ENCODE measurements at regions not wholly inside any gene's neighbourhood (a gene's known extent, or its start where the extent isn't known, plus 50 kb on each side); places are given as distances from the start of the nearest gene placed in this dataset.
"Not testable (repeated sequence)": the region's sequence is repeated elsewhere in the genome, so short reads cannot be mapped to it uniquely, and the experiment has no call there.

DNA sequence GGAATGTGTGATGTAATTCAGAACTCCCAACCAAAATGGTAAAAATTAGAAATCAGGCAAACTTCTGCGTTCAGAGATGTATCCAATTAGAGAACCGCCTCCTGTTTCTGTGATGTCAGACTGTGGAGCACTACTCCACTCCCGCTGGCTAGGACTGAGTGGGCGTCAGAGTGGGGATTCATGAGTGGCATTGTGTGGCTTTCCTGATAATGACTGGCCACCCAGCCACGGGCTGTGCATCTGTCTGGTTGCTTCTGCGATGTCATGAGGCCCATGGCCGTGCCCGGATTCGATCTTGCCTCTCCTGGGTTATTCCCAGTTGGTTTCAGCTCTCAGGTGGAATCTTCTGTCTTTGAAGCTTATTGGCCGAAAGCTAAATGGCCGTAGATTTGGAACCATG lies 87.1 kb upstream of the KCNA1 start:
- no peak for ATAC-seq (replicated peaks in 6 of 8)
- H3K27ac ChIP-seq: no peak overlapping the region
- 50 to 100% (median 86%) methylated on average over 1 to 11 of the region's 11 CpGs; no CpG with 5 or more reads in 1 of the 10 experiments for WGBS, 10 experiments
- in situ Hi-C loops (cut with MboI; ENCODE audit: low pct_unique_long_range_greater_than_20kb in 2 of 9, low sequenced_read_pairs in 9 of 9, unreplicated experiment in 9 of 9): no loop called here
- H3K4me3 ChIP-seq: no peak overlapping the region
- H3K4me1 ChIP-seq (replicated peaks in 1 of 2): peaks cover 21 to 26% of the 10 kb centered on the region in 2 donors

DNA sequence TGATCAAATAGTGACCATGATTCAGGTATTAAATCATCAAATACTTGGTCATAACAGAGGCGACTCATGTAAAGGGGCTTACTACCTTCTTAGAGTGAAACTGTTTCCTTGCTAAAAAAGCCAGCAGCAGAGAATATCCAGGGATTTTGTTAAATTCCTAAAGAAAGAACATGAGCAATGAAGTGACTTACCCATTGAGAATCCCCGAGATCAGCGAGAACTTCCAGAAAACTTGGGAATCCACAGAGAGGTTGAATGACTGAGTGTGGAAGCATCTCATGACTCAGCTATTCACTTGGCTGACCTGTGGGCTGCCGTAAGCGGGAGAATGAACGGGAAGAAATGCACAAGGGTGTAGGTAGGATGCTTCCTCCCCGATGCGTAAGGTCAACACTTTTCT lies 85.3 kb upstream of the KCNA1 start:
- Histone ChIP-seq H3K27ac (no peak overlapping the region), H3K4me1 (replicated peaks in 1 of 2) (peaks cover 11 to 17% of the 10 kb centered on the region in 2 donors), H3K4me3 (no peak overlapping the region)
- in situ Hi-C loops (cut with MboI; ENCODE audit: low pct_unique_long_range_greater_than_20kb in 2 of 9, low sequenced_read_pairs in 9 of 9, unreplicated experiment in 9 of 9): no loop called here
- 3 to 100% (median 87%) methylated on average over 2 to 7 of the region's 8 CpGs; no CpG with 5 or more reads in 2 of the 10 experiments for WGBS, 10 experiments
- no peak for ATAC-seq (replicated peaks in 6 of 8)

DNA sequence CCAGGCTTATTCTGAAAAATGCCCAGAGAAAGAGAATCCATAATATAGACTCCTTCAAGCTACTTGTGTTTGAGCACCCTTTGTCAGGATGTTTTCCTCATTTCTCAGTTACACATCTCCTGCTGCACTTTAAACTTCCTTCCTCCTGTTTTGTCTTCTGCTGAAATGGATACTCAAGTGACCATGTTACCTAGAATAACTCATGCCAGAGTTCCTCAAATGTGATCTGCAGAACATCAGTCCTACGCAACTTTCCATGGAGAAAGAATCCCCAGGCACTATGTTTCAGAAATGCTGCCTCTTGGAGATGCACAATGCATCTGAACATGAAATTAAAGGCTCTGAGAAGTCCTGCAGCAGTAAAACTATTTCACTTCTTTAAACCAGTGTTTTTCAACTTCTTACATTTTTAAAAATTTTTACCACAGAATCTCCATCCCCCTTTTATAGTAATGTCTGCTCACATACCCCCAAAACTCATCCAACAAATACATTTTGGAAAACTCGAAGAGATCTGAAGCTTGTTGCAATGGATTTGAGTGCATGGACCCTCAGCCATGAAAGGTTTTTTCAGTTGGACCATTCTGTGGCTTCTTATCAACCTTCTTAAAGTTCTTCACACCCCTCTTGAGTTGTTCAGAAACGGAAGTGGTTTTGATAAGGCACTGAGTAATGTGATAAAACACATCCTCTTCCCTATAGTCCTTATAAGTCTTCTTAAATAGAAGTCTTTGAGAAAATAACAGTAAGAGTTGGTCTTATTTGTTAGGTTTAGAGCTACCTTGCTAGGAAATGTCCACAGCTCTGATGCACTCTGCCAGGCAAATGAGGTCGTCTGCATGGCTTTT lies 84.5 kb upstream of the KCNA1 start:
- 17 to 100% (median 77%) methylated on average over 1 to 3 of the region's 4 CpGs for WGBS, 10 experiments
- H3K4me1 ChIP-seq (replicated peaks in 1 of 2): peaks cover 11 to 16% of the 10 kb centered on the region in 2 donors
- in situ Hi-C loops (cut with MboI; ENCODE audit: low pct_unique_long_range_greater_than_20kb in 2 of 9, low sequenced_read_pairs in 9 of 9, unreplicated experiment in 9 of 9): no loop called here
- H3K27ac ChIP-seq: no peak overlapping the region
- H3K4me3 ChIP-seq: no peak overlapping the region
- ATAC-seq (replicated peaks in 6 of 8): no peak

DNA sequence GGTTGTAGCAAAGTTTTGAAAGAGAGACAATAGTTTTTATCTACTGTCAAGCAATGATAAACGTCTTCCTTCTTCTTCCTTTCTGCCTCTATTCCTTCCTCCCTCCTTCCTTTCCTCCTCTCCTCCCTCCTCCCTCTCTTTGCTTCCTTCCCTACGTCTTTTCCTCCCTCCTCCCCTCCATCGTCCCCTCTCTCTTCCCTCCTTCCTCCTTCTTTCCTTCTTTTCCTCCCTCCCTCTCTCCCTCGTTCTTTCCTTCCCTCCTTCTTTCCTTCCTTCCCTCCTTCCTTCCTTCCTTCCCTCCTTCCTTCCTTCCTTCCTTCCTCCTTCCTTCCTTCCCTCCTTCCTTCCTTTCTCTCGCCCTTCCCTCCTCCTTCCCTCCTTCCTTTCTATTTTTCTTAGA lies 82.8 kb upstream of the KCNA1 start:
- in situ Hi-C loops (cut with MboI; ENCODE audit: low pct_unique_long_range_greater_than_20kb in 2 of 9, low sequenced_read_pairs in 9 of 9, unreplicated experiment in 9 of 9): no loop called here
- H3K4me1 ChIP-seq (replicated peaks in 1 of 2): no peaks in the 10 kb centered on the region
- H3K27ac ChIP-seq: no peak overlapping the region
- no peak overlapping the region for H3K4me3 ChIP-seq
- whole genome bisulfite sequencing, 10 experiments: 0 to 100% (median 47%) methylated on average over 1 to 4 of the region's 5 CpGs; no CpG with 5 or more reads in 4 of the 10 experiments
- no peak for ATAC-seq (replicated peaks in 6 of 8)

DNA sequence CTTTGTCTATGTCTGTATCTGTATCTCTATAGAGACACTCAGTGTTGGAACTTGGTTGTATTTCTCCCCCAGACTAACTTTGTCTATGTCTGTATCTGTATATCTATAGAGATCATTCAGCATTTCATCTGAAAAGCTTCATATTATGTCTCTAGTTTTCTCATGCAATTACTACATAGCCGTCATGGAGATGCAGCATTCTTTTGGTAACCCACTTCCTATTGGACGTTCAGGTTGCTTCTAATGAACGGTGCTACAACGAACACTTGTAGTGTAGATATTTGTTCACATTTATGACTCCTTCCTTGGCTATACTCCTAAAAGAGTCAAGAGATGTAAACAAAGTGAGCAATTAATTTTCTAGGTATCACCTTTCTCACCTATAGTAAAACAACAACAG lies 81.5 kb upstream of the KCNA1 start:
- peak in 1 of 8 experiments; percentile 58 for ATAC-seq (replicated peaks in 6 of 8)
- WGBS, 10 experiments: 25 to 100% (median 65%) methylated on average over 1 to 4 of the region's 4 CpGs; no CpG with 5 or more reads in 1 of the 10 experiments
- H3K4me1 ChIP-seq (replicated peaks in 1 of 2): no peaks in the 10 kb centered on the region
- no peak overlapping the region for H3K27ac ChIP-seq
- no peak overlapping the region for H3K4me3 ChIP-seq
- in situ Hi-C loops (cut with MboI; ENCODE audit: low pct_unique_long_range_greater_than_20kb in 2 of 9, low sequenced_read_pairs in 9 of 9, unreplicated experiment in 9 of 9): no loop called here

DNA sequence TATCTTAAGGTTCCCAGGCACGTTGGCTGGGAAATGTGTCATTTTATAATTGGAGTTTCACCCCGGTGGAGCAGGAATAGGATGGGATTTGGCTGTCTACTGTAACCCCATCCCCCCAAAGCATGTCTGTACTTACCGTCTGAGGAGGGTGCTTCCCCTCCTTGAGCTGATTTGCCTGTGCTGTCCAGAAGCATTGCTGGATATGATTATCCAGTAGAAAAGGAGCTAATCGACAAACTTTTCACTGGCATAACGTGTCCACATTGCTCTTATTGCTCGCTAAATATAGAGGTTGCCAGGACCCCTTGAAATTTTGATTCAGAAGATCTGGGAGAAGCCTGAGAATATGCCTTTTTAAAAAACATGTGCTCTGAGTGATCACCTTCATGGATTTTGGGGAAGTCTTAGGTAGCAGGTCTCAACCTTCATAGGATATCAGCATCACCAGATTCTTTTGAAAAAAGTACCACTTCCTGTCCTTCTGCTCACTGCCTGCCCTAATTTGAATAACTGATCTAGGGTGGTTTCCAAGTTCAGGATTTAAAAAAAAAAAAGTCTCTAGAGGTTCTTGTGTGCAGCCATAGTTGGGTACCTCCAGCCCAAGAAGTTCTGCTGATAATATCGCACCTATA lies 80.4 kb upstream of the KCNA1 start:
- H3K4me3 ChIP-seq: no peak overlapping the region
- 23 to 100% (median 85%) methylated on average over 1 to 7 of the region's 7 CpGs; no CpG with 5 or more reads in 1 of the 10 experiments for WGBS, 10 experiments
- no peak overlapping the region for H3K27ac ChIP-seq
- in situ Hi-C loops (cut with MboI; ENCODE audit: low pct_unique_long_range_greater_than_20kb in 2 of 9, low sequenced_read_pairs in 9 of 9, unreplicated experiment in 9 of 9): no loop called here
- H3K4me1 ChIP-seq (replicated peaks in 1 of 2): no peaks in the 10 kb centered on the region
- no peak for ATAC-seq (replicated peaks in 6 of 8)

DNA sequence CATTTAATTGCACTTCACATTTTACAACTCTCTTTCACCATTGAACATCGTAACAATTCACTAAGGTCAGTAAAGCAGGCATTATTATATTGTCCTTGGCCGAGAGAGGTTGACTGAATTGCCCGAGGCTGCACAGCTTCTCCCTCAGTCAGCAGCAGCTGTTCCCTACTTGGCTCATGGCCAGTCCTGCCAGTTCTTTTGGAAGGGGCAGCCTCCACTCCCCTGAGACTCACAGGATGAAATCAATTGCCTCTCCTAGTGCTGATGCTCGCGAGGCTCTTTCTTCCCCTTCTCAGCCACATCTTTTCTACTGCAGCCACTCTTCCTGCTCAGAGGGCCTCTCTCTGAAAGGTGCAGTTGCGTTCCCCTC lies 79.9 kb upstream of the KCNA1 start:
- in situ Hi-C loops (cut with MboI; ENCODE audit: low pct_unique_long_range_greater_than_20kb in 2 of 9, low sequenced_read_pairs in 9 of 9, unreplicated experiment in 9 of 9): no loop called here
- WGBS, 10 experiments: 46 to 100% (median 82%) methylated on average over 2 to 6 of the region's 6 CpGs; no CpG with 5 or more reads in 3 of the 10 experiments
- ATAC-seq (replicated peaks in 6 of 8): no peak
- no peaks in the 10 kb centered on the region for H3K4me1 ChIP-seq (replicated peaks in 1 of 2)
- H3K4me3 ChIP-seq: no peak overlapping the region
- H3K27ac ChIP-seq: no peak overlapping the region

DNA sequence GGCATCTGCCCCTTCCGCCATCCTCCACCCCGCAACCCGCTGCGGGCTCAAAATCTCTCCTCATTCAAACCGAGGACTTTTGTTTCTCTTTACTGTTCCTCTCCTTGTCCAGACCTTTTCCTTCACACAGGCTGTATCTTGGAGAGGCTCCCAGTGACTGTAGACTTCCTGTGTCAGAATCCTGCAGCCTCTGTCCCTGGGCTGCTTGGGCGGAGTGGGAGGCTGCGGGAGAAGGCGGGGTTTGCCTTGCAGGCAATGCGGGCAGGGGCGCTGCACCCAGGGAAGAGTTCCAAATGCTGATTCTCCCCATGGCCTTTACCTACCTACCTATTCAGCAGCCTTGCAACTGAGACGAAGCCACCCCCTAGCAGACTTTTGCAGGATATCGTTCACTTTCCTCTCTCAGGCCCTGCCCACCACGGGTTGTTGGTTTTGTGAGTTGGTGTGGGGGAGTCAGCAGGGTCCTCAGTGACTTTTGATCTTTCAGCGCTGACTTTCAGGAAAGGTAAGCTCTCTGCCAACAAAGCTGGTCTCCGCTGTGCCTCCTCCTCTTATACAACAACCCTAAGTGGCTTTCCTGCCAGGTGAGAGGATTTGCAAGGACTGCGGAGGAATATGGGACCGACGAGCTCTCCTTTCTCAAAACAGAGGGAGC lies 79.0 kb upstream of the KCNA1 start:
- in situ Hi-C loops (cut with MboI; ENCODE audit: low pct_unique_long_range_greater_than_20kb in 2 of 9, low sequenced_read_pairs in 9 of 9, unreplicated experiment in 9 of 9): no loop called here
- Histone ChIP-seq H3K4me1 (replicated peaks in 1 of 2) (no peaks in the 10 kb centered on the region), H3K27ac (no peak overlapping the region), H3K4me3 (no peak overlapping the region)
- WGBS, 10 experiments: 20 to 100% (median 85%) methylated on average over 1 to 9 of the region's 18 CpGs; no CpG with 5 or more reads in 2 of the 10 experiments
- ATAC-seq (replicated peaks in 6 of 8): no peak

DNA sequence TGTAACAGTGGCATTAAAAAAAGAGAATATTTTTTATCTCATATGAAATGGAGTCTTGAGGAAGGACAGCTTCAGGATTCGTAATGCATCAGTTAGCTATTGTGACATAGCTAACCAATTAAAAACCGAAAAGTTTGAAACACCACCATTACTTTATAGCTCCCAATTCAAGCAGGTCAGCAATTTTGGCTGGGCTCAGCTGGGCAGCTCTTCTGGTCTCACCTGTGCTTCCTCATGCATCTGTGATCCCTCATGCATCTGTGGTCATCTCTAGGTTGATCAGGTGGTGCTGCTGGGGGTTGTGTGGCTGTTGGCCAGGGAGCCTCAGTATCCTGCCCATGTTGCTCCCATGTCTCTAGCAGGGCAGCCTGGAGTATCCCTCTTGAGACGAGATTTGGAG lies 76.7 kb upstream of the KCNA1 start:
- in situ Hi-C loops (cut with MboI; ENCODE audit: low pct_unique_long_range_greater_than_20kb in 2 of 9, low sequenced_read_pairs in 9 of 9, unreplicated experiment in 9 of 9): no loop called here
- WGBS, 10 experiments: 14 to 100% (median 84%) methylated on average over 1 to 3 of the region's 3 CpGs; no CpG with 5 or more reads in 1 of the 10 experiments
- ATAC-seq (replicated peaks in 6 of 8): no peak

DNA sequence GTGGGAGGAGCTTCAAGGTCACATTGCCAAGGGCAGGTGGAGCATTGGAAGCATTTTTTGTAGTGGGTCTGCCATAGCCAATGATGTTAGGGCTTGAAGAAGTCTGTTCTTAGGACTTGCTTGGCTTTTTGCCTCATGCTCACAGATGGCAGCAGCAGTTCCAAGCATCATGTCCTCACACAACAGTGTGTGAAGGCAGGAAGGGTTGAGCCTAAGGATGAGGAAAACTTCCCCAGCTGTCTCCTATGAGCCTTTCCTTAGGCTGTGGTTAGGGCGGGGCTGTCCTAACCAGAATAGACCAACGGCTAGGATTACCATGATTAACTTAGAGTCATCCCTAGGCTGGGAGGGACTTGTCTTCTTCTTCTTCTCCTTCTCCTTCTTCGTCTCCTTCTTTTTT lies 76.2 kb upstream of the KCNA1 start:
- 0 to 100% (median 86%) methylated on average over 1 to 3 of the region's 3 CpGs; no CpG with 5 or more reads in 3 of the 10 experiments for WGBS, 10 experiments
- no peak overlapping the region for H3K4me3 ChIP-seq
- H3K4me1 ChIP-seq (replicated peaks in 1 of 2): no peaks in the 10 kb centered on the region
- peak in 2 of 8 experiments; percentile 70 to 96 for ATAC-seq (replicated peaks in 6 of 8)
- H3K27ac ChIP-seq: no peak overlapping the region
- in situ Hi-C loops (cut with MboI; ENCODE audit: low pct_unique_long_range_greater_than_20kb in 2 of 9, low sequenced_read_pairs in 9 of 9, unreplicated experiment in 9 of 9): no loop called here

More for the DNA sequence above, 76.7 kb upstream of the KCNA1 start:
- Histone ChIP-seq H3K4me3 (no peak overlapping the region), H3K4me1 (replicated peaks in 1 of 2) (no peaks in the 10 kb centered on the region), H3K27ac (no peak overlapping the region)

DNA sequence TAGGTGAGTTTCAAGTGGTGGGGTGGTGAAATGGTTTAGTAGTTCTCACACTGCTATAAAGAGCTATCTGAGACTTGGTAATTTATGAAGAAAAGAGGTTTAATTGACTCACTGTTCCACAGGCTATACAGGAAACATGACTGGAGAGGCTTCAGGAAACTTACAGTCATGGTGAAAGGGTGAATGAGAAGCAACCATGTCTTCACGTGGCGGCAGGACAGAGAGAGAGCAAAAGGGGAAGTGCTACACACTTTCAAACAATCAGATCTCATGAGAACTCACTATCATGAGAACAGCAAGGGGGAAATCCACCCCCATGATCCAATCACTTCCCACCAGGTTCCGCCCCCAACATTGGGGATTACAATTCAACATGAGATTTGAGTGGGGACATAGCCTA lies 67.3 kb upstream of the KCNA1 start:
- WGBS, 10 experiments: 50 to 100% (median 93%) methylated on average over 1 to 3 of the region's 3 CpGs; no CpG with 5 or more reads in 3 of the 10 experiments
- H3K4me1 ChIP-seq (replicated peaks in 1 of 2); in situ Hi-C loops (cut with MboI; ENCODE audit: low pct_unique_long_range_greater_than_20kb in 2 of 9, low sequenced_read_pairs in 9 of 9, unreplicated experiment in 9 of 9); H3K4me3 ChIP-seq; ATAC-seq (replicated peaks in 6 of 8); H3K27ac ChIP-seq: not testable (repeated sequence)

DNA sequence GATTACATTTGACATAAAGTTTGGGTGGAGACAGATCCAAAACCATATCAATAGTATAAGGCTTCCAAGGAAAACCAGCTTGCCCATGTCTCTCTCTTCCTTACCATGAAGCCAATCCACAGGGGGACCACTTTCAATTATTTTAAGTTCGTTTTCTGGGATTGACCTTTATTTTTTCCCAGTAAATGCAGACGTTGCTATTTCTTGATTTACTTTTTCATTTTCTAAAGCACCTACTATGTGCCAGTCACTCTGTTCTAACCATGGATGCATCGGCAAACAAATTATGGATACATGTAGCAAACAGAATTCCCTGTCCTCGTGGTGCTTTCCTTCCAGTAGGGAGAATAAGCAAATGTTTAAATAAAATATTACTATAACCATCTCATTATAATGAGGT lies 65.8 kb upstream of the KCNA1 start:
- Histone ChIP-seq H3K27ac (no peak overlapping the region), H3K4me1 (replicated peaks in 1 of 2) (no peaks in the 10 kb centered on the region), H3K4me3 (no peak overlapping the region)
- no peak for ATAC-seq (replicated peaks in 6 of 8)
- in situ Hi-C loops (cut with MboI; ENCODE audit: low pct_unique_long_range_greater_than_20kb in 2 of 9, low sequenced_read_pairs in 9 of 9, unreplicated experiment in 9 of 9): no loop called here
- 0 to 100% (median 83%) methylated on average over 1 to 4 of the region's 4 CpGs; no CpG with 5 or more reads in 1 of the 10 experiments for WGBS, 10 experiments

DNA sequence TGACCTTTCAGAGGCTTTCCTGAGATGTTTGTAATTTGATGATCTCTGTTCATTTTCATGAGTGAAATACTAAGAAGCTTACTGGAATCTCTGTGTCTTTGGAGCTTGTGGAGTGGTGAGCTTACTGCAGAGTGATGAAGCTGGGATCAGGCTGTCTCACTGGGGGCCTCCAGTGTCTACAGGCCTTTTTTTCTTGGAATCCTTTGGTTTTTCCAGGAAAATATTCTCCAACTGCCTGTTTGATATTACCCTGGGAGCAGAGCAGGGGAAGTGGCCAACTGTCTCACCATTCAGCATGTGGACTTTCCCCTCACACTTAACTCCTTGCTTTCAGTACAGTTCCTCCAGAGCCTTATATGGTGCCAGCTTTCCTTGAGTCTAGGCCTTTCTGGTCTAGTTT lies 62.0 kb upstream of the KCNA1 start:
- Histone ChIP-seq H3K4me3 (no peak overlapping the region), H3K4me1 (replicated peaks in 1 of 2) (no peaks in the 10 kb centered on the region), H3K27ac (no peak overlapping the region)
- in situ Hi-C loops (cut with MboI; ENCODE audit: low pct_unique_long_range_greater_than_20kb in 2 of 9, low sequenced_read_pairs in 9 of 9, unreplicated experiment in 9 of 9): no loop called here
- no peak for ATAC-seq (replicated peaks in 6 of 8)

All from motor neuron (in vitro differentiated cells).